LNCAP (cell line): ENCODE measurements at regions not wholly inside any gene's neighbourhood (a gene's known extent, or its start where the extent isn't known, plus 50 kb on each side); places are given as distances from the start of the nearest gene placed in this dataset.

Experiments
- CTCF ChIP-seq: fragments of 450-650 bp; IDR thresholded peaks from 2 replicates; pipeline ENCODE4 v1.5.1; 2017; ENCODE audit warnings: mild to moderate bottlenecking

DNA sequence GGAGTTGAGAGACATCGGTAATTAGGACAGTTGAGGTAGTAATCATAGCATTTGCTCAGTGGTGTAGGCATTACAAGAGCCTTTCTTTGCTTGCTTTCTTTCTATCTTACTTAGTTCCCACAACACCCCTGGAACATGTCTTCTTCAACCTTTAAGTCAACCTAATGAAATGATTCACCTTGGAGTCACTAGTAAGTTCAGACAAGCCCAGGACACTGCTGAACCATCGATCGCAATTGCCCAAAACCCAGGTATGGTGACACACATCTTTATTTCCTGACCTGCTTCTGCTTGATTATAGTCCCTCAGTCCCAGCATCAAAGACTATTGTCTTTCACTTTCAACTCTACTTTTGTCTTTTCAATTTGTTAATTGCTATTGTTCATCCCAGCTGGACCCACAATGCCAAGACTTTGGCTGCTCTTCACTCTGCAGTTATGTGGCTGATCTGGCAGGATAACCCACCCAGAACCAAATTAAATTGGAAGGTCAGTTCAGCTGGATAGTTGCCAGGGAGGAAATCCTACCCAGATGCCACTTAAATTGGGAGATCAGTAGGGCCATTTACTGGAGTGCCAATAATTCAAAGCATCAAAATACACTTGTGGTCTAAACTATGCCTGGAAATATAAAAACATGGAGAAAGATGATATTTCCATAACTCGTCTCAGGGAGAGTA is 272.9 kb downstream of the RWDD3 start:
- TF ChIP-seq CTCF = no peak

GRCh38 chr1:95509989-95510388 is 276.0 kb downstream of the RWDD3 start:
- TF ChIP-seq CTCF = no peak

GRCh38 chr1:95512925-95513324 is 278.9 kb downstream of the RWDD3 start:
- TF ChIP-seq CTCF = no peak

- no peak for TF ChIP-seq CTCF
Measured at GRCh38 chr1:95517506-95517905, 283.5 kb downstream of the RWDD3 start.

DNA sequence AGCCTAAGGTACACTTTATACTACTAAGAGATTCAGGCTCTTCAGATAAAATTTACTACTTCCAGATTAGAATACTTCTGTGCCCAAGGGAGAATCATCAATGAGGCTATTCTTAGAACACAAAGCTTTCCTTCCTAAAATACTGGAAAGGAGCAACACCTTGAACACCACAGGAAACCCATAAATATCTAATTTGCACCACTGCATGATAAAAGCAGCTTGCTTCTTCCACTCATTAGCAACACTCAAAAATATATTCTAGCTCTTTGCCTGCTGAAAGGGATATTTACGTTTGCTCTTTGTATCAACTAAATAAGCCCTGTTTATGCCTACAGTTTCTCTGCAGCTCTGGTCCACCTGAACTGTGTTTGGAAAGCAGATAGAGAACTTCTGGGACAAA is 284.3 kb downstream of the RWDD3 start:
- no peak for TF ChIP-seq CTCF

- no peak for TF ChIP-seq CTCF
Measured at GRCh38 chr1:95520390-95520789, 286.4 kb downstream of the RWDD3 start.

DNA sequence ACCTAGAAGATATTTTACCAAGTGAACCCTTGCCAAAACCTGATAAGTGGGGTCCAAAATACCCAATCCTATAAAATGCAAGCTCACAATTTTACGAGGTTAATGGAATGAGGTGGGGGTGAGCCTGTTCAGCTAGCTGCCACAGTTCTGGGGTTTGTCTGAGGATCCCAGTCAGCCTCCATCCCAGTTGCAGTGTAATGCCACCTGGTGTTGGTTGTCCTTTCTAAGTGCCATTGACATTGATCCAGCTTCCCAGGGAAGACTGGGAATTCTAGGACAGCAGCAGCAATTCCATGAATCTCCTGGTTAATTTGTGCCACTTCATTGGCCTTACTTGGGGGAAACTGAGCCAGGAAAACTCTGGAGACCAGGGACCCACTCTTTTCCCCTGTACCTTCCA is 298.3 kb downstream of the RWDD3 start:
- TF ChIP-seq CTCF = 0 out of 2 replicates have a peak, but pooled peaks have one; percentile 9

GRCh38 chr1:95534985-95535384 is 301.0 kb downstream of the RWDD3 start:
- TF ChIP-seq CTCF = no peak
